HG03469 (cell line): ENCODE measurements at regions not wholly inside any gene's neighbourhood (a gene's known extent, or its start where the extent isn't known, plus 50 kb on each side); places are given as distances from the start of the nearest gene placed in this dataset.

Experiments
- ATAC-seq: cut with Tn5 transposase; IDR thresholded peaks from one replicate; pipeline ENCODE4 v1.9.1; 2021; ENCODE audit warnings: mild to moderate bottlenecking, moderate library complexity, moderate number of reproducible peaks; ENCODE audit not compliant: unreplicated experiment

DNA sequence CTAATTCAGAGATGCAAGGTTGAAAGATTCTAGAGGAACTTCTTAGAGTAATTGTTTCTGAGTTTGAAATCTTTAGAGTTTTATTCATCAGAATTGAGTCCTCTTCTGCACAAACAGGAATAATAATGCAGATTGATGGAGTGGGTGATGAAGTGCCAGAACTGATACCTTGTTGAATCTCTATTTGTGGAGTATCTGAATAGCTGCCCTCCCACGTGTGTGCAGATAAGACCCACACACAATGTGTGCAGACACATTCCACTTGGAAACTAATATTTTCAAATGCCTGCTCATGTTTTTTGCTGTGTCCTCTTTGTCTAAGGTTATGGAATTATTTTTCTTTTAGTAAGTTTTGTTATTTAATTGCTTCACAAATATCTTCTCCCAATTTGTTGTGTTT, 1167.8 kb upstream of the MAP3K7 start:
- ATAC-seq = no peak

GRCh38 chr6:91751526-91751925, 1164.7 kb upstream of the MAP3K7 start:
- ATAC-seq = no peak

DNA sequence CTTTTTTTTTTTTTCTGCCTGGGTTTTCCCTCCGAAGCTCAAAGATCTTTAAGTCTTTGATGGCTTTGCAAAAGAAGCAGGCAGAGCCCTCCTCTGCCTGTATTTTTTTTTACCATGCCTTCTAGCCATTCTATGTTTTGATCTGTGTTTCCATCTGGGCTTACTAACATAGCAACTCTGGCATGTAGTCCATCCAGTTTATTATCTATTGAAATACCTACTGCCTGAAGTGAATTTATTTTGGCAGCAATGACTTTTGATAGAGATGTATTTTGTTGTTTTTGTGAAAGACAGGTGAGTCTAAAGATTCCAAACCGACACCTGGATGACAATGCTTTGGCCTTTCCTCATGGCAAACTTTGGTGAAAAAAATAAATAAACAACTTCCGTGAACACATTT, 1157.7 kb upstream of the MAP3K7 start:
- ATAC-seq = no peak

GRCh38 chr6:91743756-91744155, 1156.9 kb upstream of the MAP3K7 start:
- ATAC-seq = no peak

- ATAC-seq = no peak
These were observed 1145.1 kb upstream of the MAP3K7 start for GRCh38 chr6:91731939-91732338.

- no peak for ATAC-seq
These were observed 1143.8 kb upstream of the MAP3K7 start for GRCh38 chr6:91730710-91731109.

DNA sequence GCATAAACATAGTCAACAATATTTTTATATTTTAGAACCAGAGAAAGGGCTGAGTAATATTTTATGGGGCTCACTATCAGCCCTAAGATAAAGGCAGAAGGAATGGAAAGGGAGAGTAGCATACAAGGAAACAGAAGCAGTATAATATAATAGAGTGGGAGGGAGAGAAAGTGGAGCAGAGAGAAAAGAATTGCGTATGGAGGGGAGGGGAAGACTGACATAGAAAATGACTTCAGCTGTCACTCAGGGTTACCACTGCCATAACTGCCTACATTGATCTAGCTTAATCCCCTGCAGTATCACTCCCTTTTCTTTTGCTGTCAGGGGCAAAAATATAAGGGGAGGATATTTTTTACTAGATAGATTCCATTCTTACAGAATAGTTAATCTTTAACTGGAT, 1133.5 kb upstream of the MAP3K7 start:
- no peak for ATAC-seq

- no peak for ATAC-seq
These were observed 1132.5 kb upstream of the MAP3K7 start for GRCh38 chr6:91719414-91719813.

DNA sequence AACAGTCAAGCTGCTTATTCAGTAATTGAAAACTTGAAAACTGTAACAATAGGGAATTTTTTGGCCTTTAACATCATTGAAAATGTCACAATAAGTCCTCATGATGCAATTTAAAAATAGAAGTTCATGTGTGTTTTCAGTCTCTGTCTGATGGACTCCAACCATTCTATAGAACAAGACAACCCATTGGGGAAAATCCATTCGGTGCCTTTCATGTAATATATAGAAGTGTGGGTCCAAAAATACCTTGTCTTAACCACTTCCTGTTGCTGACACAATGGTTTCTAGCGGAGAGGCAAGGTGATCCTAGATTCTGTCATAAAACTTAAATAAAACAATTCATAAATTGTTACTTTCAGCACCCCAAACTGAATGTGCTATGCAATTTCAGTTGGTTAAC, 1131.3 kb upstream of the MAP3K7 start:
- ATAC-seq = no peak

GRCh38 chr6:91717094-91717493, 1130.2 kb upstream of the MAP3K7 start:
- ATAC-seq = no peak

- no peak for ATAC-seq
These were observed 1129.5 kb upstream of the MAP3K7 start for GRCh38 chr6:91716361-91716760.

DNA sequence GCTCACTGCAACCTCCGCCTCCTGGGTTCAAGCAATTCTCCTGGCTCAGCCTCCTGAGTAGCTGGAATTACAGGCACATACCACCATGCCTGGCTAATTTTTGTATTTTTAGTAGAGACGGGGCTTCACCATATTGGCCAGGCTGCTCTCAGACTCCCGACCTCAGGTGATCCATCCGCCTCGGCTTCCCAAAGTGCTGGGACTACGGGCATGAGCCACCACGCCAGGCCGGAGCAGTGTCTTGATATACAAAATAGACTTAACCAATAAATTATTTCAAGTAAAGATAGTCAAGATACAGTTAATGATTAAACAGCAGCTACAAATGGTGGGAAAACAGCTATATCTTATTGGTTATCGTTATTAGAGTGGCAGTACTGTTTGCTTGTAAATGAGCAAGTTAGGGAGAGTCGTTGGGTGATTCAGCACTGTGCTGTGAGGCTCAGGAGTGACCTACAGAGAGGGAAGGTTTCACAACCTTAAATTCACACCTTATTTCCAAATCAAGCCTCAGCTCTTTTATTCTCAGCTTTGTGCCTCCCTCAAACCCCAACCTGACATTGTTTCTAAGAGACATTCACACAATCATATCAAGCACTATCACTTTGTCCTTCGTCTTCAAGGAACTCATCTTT, 1128.4 kb upstream of the MAP3K7 start:
- no peak for ATAC-seq

GRCh38 chr6:91713911-91714310, 1127.0 kb upstream of the MAP3K7 start:
- no peak for ATAC-seq

DNA sequence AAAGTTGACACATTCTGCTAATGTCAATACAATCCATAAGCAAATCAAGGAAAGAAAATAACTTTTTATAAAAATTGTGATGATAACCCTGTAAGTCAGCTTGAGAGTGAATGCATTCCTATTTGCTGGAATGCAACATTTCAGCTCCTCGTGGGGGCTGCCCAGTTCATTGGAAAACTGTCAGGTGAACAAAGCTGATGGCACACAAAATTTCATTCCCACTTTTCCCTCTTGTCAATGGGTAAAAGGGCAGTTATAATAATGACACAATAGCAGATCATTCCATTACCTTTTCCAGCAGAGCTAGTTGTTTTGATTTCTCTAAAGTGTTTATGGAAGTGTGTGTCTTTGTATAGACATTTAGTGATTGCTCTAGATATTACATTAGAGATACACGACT, 1124.6 kb upstream of the MAP3K7 start:
- no peak for ATAC-seq

DNA sequence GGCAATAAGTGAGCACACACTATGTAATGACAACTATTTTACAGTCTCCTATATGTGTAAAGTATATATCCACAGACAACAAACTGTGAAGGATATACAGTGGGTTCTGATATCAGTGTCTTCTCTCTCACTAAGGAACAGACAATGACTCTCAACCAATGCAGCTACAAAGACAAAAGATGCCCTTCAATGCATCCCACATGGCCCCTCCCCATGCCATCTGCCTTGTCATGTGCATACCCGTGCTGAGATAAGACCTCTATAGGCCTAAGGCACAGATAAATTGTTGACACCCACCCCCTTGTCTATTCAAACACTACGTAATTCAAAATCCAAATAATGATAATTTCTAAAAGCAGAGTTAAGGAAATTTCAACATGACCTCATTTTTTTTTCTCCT, 1123.5 kb upstream of the MAP3K7 start:
- ATAC-seq = no peak

- no peak for ATAC-seq
These were observed 1121.7 kb upstream of the MAP3K7 start for GRCh38 chr6:91708534-91708933.

DNA sequence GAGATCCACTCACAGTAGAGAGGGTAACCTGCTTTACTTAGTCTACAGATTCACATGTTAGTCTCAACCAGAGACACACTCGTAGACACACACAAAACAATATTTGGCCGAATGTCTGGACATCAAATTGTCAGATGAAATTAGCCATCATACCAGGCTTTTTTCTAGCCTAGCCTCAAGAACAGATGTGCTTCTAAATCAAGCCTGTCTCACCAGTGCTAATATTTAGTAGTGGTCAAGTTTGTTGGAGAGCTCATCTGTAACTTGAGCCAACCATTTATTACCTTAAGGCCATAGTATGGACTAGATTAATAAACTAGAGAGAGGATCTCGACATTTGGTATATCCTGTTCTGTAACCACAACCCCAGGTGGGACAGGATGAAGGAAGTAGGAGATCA, 1118.8 kb upstream of the MAP3K7 start:
- no peak for ATAC-seq

DNA sequence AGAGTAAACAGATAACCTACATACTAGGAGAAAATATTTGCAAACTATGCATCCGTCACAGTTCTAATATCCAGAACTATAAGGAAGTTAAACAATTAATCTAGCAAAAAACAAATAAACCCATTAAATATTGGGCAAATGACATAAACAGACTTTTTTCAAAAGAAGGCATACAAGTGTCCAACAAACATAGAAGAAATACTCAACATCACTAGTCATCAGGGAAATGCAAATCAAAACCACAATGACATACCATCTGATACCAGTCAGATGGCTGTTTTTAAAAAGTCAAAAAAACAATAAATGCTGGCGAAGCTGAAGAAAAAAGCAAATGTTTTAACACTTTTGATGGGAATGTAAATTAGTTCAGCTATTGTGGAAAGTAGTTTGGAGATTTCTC, 1117.7 kb upstream of the MAP3K7 start:
- ATAC-seq = no peak

DNA sequence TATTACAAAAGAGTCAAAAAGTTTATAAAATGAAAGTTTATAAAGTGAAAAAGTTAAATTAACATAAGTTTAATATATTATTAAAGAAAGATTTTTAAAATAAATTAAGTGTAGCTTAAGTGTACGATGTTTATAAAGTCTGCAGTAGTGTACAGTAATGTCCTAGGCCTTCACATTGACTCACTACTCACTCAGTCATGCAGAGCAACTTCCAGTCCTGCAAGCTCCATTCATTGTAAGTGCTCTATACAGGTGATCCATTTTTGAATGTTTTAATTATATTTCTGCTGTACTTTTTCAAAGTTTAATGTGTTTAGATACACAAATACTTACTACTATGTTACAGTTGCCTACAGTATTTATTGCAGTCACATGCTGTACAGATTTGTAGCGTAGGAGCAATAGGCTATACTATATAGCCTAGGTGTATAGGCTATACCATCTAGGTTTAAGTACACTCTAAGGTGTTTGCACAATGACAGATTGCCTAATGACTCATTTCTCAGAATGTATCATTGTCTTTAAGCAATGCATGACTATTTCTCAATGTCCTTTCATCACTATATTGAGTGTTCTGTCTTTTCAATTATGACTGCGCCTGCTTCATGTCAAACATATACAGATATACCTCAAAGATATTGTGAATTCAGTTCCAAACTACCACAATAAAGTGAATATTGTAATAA, 1110.3 kb upstream of the MAP3K7 start:
- no peak for ATAC-seq

DNA sequence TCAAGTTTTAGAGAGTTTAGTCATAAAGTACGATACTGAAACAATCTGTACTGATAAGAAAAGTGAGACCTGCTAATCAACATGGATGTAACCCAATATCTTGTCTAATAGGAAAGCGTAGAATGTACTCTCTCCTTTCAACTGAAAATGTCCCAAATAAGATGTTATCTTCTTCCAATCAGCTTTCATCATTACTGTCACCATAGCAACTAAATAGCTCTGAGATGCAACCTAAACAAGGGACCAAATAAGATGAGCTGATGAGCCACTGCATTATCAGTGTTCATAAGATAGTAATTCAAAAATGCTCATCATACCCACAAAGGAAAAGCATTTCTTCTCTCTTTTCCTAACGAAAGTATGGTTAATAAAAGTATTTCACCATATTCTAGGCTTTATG, 1108.3 kb upstream of the MAP3K7 start:
- no peak for ATAC-seq

DNA sequence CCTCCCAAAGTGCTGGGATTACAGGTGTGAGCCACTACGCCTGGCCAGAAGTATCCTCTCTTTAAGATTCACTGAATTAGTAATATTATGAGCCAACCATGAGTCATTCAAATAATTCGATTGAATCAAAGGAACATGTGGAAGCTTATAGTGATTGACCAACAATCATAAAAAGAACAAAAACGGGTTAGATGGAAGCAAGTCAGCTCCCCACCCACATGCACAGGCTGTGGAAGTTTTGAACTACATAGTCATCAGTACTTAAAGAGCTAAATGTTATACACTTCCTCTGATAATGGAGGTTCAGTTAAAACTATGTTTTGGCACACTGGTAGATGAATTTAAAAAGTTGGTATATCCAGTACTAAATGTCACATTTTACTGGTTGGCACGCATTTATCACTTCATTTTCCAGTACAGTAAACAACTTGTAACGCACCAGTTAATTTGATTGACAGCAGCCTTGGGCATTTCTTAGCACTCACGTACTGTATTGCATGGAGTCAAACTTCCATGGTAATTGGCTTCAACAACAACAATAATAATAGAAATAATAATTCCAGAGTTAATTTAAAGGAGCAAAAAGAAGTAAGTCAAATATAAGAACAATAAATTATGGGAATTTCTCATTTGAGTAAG, 1107.3 kb upstream of the MAP3K7 start:
- ATAC-seq = no peak

DNA sequence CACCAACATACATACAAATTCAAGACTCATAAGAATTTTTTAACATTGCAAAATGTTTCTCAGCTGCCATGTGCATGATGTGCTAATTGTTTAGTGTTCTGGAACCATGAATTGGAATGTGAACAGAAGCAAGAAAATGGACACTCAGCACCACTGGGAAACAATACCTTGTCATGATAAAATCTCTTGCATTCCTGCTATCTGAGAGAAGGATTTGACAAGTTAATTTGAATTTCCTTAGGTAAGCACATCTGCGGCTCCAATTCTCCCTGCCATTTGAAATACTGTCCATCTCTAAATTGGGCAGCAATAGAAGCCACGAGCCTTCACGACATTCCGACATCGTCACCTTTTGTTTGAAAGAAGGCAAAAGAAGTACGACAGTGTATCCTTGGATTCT, 1104.6 kb upstream of the MAP3K7 start:
- no peak for ATAC-seq
